OCI-LY1 (cell line): ENCODE measurements at regions not wholly inside any gene's neighbourhood (a gene's known extent, or its start where the extent isn't known, plus 50 kb on each side); places are given as distances from the start of the nearest gene placed in this dataset.

ENCODE experiments used
- H2AFZ ChIP-seq: fragments of 200-600 bp; sonication (generic), shearing (Covaris generic); 2 replicates; pipeline ENCODE4 v1.6.0; 2014; ENCODE audit warnings: antibody characterized with exemption, mild to moderate bottlenecking, low read length
- H3F3A ChIP-seq: fragments of 200-600 bp; sonication (generic), shearing (Covaris generic); 2 replicates; pipeline ENCODE4 v1.6.0; 2014; ENCODE audit warnings: mild to moderate bottlenecking, antibody characterized with exemption, low read length, moderate library complexity; ENCODE audit not compliant: insufficient read depth
- H3K27ac ChIP-seq: fragments of 200-600 bp; sonication (generic); 2 replicates; pipeline ENCODE4 v1.5.1; 2014; ENCODE audit warnings: low read length, mixed run types, mild to moderate bottlenecking, low read depth; ENCODE audit not compliant: poor library complexity, severe bottlenecking
- H3K27me3 ChIP-seq: fragments of 200-600 bp; sonication (generic); 2 replicates; pipeline ENCODE4 v1.6.0; 2014; ENCODE audit warnings: antibody characterized with exemption, mild to moderate bottlenecking, low read length, moderate library complexity; ENCODE audit not compliant: insufficient read depth
- H3K36me3 ChIP-seq: fragments of 200-600 bp; sonication (generic); 2 replicates; pipeline ENCODE4 v1.6.1; 2014; ENCODE audit warnings: mild to moderate bottlenecking, antibody characterized with exemption, low read length, moderate library complexity, mixed read lengths; ENCODE audit not compliant: insufficient read depth
- H3K4me1 ChIP-seq: fragments of 200-600 bp; sonication (generic); 2 replicates; pipeline ENCODE4 v1.5.1; 2014; ENCODE audit warnings: mild to moderate bottlenecking, low read length, moderate library complexity; ENCODE audit not compliant: insufficient read depth, severe bottlenecking
- H3K4me2 ChIP-seq: fragments of 200-600 bp; sonication (generic), shearing (Covaris generic); 2 replicates; pipeline ENCODE4 v1.6.1; 2014; ENCODE audit warnings: low read length
- H3K4me3 ChIP-seq: fragments of 200-600 bp; sonication (generic); 2 replicates; pipeline ENCODE4 v1.5.1; 2014; ENCODE audit warnings: low read length, low read depth, mild to moderate bottlenecking, mixed read lengths; ENCODE audit not compliant: poor library complexity, severe bottlenecking
- H3K79me2 ChIP-seq: fragments of 200-600 bp; shearing (Covaris generic); 2 replicates; pipeline ENCODE4 v1.6.1; 2016; ENCODE audit warnings: mixed run types, low read length, mixed read lengths; ENCODE audit not compliant: insufficient read depth
- H3K9ac ChIP-seq: fragments of 200-600 bp; sonication (generic), shearing (Covaris generic); 2 replicates; pipeline ENCODE4 v1.6.1; 2014; ENCODE audit warnings: mild to moderate bottlenecking, low read length, mixed read lengths
- H3K9me2 ChIP-seq: fragments of 200-600 bp; sonication (generic), shearing (Covaris generic); 2 replicates; pipeline ENCODE4 v1.6.1; 2014; ENCODE audit warnings: low read depth, mild to moderate bottlenecking, low read length, mixed read lengths
- H3K9me3 ChIP-seq: fragments of 200-600 bp; shearing (Covaris generic); 2 replicates; pipeline ENCODE4 v1.6.1; 2014; ENCODE audit warnings: low read length, mixed read lengths
- H4K20me1 ChIP-seq: fragments of 200-600 bp; sonication (generic), shearing (Covaris generic); 2 replicates; pipeline ENCODE4 v1.6.0; 2016; ENCODE audit warnings: mild to moderate bottlenecking, low read length; ENCODE audit not compliant: insufficient read depth
- CTCF ChIP-seq: fragments of 200-600 bp; sonication (generic), shearing (Covaris generic); IDR thresholded peaks from 2 replicates; pipeline ENCODE4 v1.5.1; 2017; ENCODE audit warnings: mild to moderate bottlenecking, antibody characterized with exemption, low read length, moderate library complexity, mixed read lengths
- EZH2 ChIP-seq: fragments of 200-600 bp; sonication (generic), shearing (Covaris generic); IDR thresholded peaks from 2 replicates; pipeline ENCODE4 v1.8.0; 2017; ENCODE audit warnings: borderline replicate concordance, mixed run types, mild to moderate bottlenecking, antibody characterized with exemption, low read length, moderate library complexity, mixed read lengths

GRCh38 chr2:18703555-18703954 is 114.2 kb upstream of the NT5C1B start:
- no peaks in the 10 kb centered on the region for H3K9me3 ChIP-seq
- H2AFZ ChIP-seq = no peak overlapping the region
- no peak overlapping the region for H3K9ac ChIP-seq
- no peak overlapping the region for H3K4me2 ChIP-seq
- H3K9me2 ChIP-seq = no peaks in the 10 kb centered on the region
- H4K20me1 ChIP-seq = no peaks in the 10 kb centered on the region
- H3K27ac ChIP-seq = no peak overlapping the region
- H3K4me1 ChIP-seq = no peaks in the 10 kb centered on the region
- H3K79me2 ChIP-seq = no peaks in the 10 kb centered on the region
- no peaks in the 10 kb centered on the region for H3F3A ChIP-seq
- no peaks in the 10 kb centered on the region for H3K36me3 ChIP-seq
- TF ChIP-seq CTCF (no peak), EZH2 (no peak)
- no peaks in the 10 kb centered on the region for H3K27me3 ChIP-seq
- H3K4me3 ChIP-seq = no peak overlapping the region

- Histone ChIP-seq H3F3A (no peaks in the 10 kb centered on the region), H3K4me1 (no peaks in the 10 kb centered on the region), H4K20me1 (no peaks in the 10 kb centered on the region), H3K4me2 (no peak overlapping the region), H3K36me3 (no peaks in the 10 kb centered on the region), H3K79me2 (no peaks in the 10 kb centered on the region), H3K9me2 (no peaks in the 10 kb centered on the region), H3K4me3 (no peak overlapping the region), H3K27me3 (no peaks in the 10 kb centered on the region), H3K27ac (no peak overlapping the region), H3K9ac (no peak overlapping the region), H3K9me3 (no peaks in the 10 kb centered on the region), H2AFZ (no peak overlapping the region)
- no peak for TF ChIP-seq CTCF
- TF ChIP-seq EZH2 = no peak
These were observed 112.6 kb upstream of the NT5C1B start for GRCh38 chr2:18701981-18702380.

GRCh38 chr2:18701546-18701945 is 112.2 kb upstream of the NT5C1B start:
- Histone ChIP-seq H3K9me2 (no peaks in the 10 kb centered on the region), H3K9ac (no peak overlapping the region), H3K79me2 (no peaks in the 10 kb centered on the region), H3K27ac (no peak overlapping the region), H3K9me3 (no peaks in the 10 kb centered on the region), H3K27me3 (no peaks in the 10 kb centered on the region), H3F3A (no peaks in the 10 kb centered on the region), H4K20me1 (no peaks in the 10 kb centered on the region), H3K4me1 (no peaks in the 10 kb centered on the region), H3K36me3 (no peaks in the 10 kb centered on the region), H2AFZ (no peak overlapping the region), H3K4me3 (no peak overlapping the region), H3K4me2 (no peak overlapping the region)
- TF ChIP-seq CTCF (no peak), EZH2 (no peak)
